GM12865 (cell line): ENCODE measurements at regions not wholly inside any gene's neighbourhood (a gene's known extent, or its start where the extent isn't known, plus 50 kb on each side); places are given as distances from the start of the nearest gene placed in this dataset.

ENCODE experiments used
- DNase-seq: peaks from one replicate; pipeline ENCODE4 v3.0.0; 2010; ENCODE audit warnings: low read depth
- H3K4me3 ChIP-seq: 2 replicates; pipeline ENCODE4 v1.5.1; 2011; ENCODE audit warnings: mild to moderate bottlenecking, low read depth, low read length, control low read depth
- CTCF ChIP-seq: IDR thresholded peaks from 2 replicates; pipeline ENCODE4 v1.5.1; 2011; ENCODE audit warnings: low read length, control low read depth, low read depth, inconsistent platforms; ENCODE audit not compliant: insufficient read depth; ENCODE audit errors: missing control alignments

DNA sequence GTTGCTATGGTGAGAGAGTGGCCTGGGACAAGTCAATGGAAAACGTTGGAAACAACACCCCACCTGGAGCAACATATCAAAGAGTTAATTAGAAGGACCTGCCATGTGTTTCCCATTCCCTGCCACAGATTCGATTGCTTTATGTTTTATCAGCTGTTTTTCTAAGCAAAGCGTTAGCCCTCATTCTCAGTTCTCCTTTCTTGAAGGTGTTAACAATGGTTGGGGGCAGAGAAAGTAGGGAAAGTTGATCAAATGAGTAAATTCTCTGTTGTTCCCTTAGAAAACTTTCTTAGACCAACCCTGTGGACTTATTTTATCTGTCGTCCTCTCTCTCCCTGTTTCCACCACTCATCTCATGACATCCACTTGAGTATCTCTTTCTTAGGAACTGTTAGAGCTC, 102.5 kb downstream of the ADAMTS15 start:
- no peak for TF ChIP-seq CTCF

DNA sequence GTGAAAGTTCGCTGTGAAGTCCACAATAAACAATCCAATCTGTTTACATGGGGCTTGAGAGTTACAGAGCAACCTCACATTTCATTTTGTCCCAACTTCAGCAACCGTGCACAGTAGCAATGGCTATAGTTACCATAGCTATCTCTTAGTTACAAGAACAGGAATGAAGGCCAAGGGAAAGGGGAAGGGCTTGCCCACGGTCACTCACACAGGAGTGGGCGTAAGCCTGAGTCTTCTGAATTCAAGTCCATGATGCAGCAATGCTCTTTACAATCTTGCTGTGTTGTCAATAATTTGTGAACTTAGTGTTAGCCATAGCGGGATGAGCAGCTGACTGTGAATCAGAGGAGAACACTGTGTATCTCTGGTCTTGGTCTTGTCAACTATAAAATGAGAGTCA, 102.9 kb downstream of the ADAMTS15 start:
- no peak for DNase-seq
- no peak overlapping the region for H3K4me3 ChIP-seq
- TF ChIP-seq CTCF = no peak

More for the DNA sequence above, 102.5 kb downstream of the ADAMTS15 start:
- H3K4me3 ChIP-seq = no peak overlapping the region
- DNase-seq = no peak

DNA sequence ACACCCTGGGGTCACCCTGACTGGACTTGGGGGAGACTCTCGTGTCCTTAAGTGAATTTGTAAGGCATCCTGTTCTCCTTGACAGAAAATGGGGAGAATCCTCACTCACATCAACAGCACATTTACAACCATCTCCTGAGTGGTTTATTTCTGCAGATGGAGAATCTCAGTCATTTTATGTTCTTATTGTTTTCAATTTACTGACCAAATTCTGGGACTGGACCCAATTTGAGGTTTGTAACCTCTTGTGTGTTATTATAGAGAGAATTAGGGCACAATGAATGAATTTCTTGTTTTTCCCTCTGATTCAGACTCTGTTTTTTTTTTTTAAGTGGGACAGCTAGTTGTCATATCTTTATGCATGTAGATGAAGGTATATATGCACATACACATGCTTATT, 104.9 kb downstream of the ADAMTS15 start:
- no peak for TF ChIP-seq CTCF
- no peak overlapping the region for H3K4me3 ChIP-seq
- DNase-seq = no peak

DNA sequence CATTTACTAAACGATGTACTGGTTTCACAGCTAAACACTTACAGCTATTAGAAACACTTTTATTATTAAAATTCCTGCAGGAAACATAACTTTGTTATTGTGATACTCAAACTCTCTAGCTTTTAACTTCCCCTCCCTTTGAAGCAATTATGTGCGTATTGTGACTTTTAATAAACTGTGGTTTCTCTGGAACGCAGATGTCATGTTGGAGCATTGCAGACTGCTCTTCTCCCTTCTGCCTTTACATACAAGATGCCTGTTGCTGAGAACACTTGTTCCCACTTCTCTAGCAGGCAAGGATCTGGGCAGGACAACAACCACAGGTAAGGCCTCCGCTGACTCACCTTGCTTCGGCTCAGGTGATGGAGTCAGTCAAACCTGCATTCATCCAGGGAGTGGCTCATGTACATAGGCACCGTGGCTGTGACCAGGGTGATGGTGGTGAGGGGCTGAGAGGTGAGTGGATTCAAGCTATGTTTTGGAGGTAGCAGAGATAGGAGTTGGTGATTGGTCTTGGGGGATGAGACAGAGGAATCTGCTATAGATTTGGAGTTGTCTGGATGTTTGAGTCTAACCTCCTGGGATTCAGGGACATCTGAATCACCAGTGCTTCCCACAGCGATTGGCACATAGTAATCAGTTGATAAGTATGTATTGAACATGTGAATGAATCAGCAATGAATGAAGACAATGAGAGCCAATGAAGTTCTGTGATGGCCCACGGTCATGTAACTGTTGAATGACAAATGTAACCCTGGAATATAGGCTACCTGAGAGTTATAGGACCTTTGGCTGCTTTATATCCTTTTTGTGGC, 106.0 kb downstream of the ADAMTS15 start:
- no peak overlapping the region for H3K4me3 ChIP-seq
- TF ChIP-seq CTCF = no peak
- no peak for DNase-seq

DNA sequence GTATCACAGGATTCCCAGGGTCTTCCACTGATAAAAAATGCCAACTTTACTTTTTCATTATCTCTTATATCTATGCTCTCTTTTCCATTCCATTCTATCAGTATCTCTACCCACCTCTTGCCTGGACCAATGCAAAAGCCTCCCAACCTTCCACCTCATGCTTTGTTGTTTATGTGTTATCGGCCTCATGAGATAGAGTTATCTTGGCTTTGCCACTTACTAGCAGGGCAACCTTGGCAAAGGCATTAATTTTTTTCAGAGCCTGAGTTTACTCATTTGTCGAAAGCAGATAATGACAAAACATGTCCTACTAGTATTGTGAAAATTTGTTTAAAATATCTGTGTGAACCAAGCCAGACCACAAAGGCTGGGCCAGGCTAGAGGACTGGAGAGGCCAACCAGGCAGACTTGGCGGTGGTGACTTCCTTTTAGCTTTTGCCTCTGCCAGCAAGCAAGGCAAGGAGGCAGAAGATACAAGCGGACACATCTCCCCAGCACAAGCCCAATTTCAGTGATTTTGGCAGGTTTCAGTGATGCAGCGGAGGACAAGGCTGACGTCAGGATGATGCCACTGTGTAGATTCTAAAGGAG, 106.9 kb downstream of the ADAMTS15 start:
- no peak overlapping the region for H3K4me3 ChIP-seq
- DNase-seq = no peak
- no peak for TF ChIP-seq CTCF

- no peak for TF ChIP-seq CTCF
- no peak overlapping the region for H3K4me3 ChIP-seq
- DNase-seq = no peak
These were observed 111.7 kb downstream of the ADAMTS15 start for GRCh38 chr11:130560000-130560780.

DNA sequence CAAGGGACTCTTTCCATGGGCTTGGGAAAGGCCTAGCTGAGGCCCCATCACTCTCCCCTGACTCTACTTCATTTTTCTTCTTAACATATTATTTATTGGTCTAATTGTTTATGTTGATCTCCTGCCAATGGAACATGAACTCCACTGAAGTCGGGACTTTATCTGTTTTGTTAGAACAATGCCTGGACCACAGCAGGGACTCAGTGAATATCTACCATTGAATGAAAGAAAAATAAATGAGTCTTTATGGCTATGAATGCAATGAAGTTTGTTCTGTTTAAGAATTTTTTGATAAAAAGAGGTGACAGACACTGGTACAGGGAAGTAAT, 112.3 kb downstream of the ADAMTS15 start:
- DNase-seq = no peak
- TF ChIP-seq CTCF = no peak
- H3K4me3 ChIP-seq = no peak overlapping the region
